C4-2B (cell line): ENCODE measurements at regions not wholly inside any gene's neighbourhood (a gene's known extent, or its start where the extent isn't known, plus 50 kb on each side); places are given as distances from the start of the nearest gene placed in this dataset.
A peak's percentile ranks its signal among the peaks of the same experiment; 100 is the strongest.

Experiments
- H3K27ac ChIP-seq: fragments of 450-650 bp; 2 replicates; pipeline ENCODE4 v1.5.1; 2017
- CTCF ChIP-seq: fragments of 450-650 bp; conservative IDR thresholded peaks from 2 replicates; pipeline ENCODE4 v1.5.1; 2017; ENCODE audit warnings: mild to moderate bottlenecking
- ZFX ChIP-seq: fragments of 450-650 bp; IDR thresholded peaks from 2 replicates; pipeline ENCODE4 v1.6.1; 2017

GRCh38 chr11:116502641-116503061 lies 270.1 kb downstream of the BUD13 start:
- TF ChIP-seq CTCF (no peak), ZFX (no peak)
- no peak overlapping the region for H3K27ac ChIP-seq

- no peak for TF ChIP-seq ZFX
- no peak for TF ChIP-seq CTCF
- H3K27ac ChIP-seq: no peak overlapping the region
Measured at GRCh38 chr11:116501728-116502127, 271.1 kb downstream of the BUD13 start.

- H3K27ac ChIP-seq: no peak overlapping the region
- TF ChIP-seq ZFX: no peak
Measured at GRCh38 chr11:116500947-116501602, 271.7 kb downstream of the BUD13 start.

- TF ChIP-seq CTCF (no peak), ZFX (no peak)
- no peak overlapping the region for H3K27ac ChIP-seq
Measured at GRCh38 chr11:116500026-116500946, 272.5 kb downstream of the BUD13 start.

- H3K27ac ChIP-seq: no peak overlapping the region
- TF ChIP-seq ZFX (no peak), CTCF (peak; percentile 88)
Measured at GRCh38 chr11:116499396-116500003, 273.3 kb downstream of the BUD13 start.

GRCh38 chr11:116498161-116498560 lies 274.6 kb downstream of the BUD13 start:
- TF ChIP-seq CTCF: no peak
- TF ChIP-seq ZFX: no peak
- no peak overlapping the region for H3K27ac ChIP-seq

- H3K27ac ChIP-seq: no peak overlapping the region
- TF ChIP-seq CTCF (no peak), ZFX (no peak)
Measured at GRCh38 chr11:116492600-116492999, 280.2 kb downstream of the BUD13 start.
